Tibial nerve (tissue), 4 donors: ENCODE measurements at regions not wholly inside any gene's neighbourhood (a gene's known extent, or its start where the extent isn't known, plus 50 kb on each side); places are given as distances from the start of the nearest gene placed in this dataset.
"Not testable (repeated sequence)": the region's sequence is repeated elsewhere in the genome, so short reads cannot be mapped to it uniquely, and the experiment has no call there.

Experiments
- DNase-seq, 2 donors: peaks; one replicate each; pipeline ENCODE4 v3.0.0-alpha.2; 2019; ENCODE audit warnings: low spot score in 2 of 2
- H3K27ac ChIP-seq, 4 donors: fragments of 200-600 bp; sonication (generic) in 3 of 4; one replicate each; pipeline ENCODE4 v1.5.1; 2017 to 2019; ENCODE audit warnings: mild to moderate bottlenecking in 1 of 4
- H3K27me3 ChIP-seq, 2 donors: fragments of 200-600 bp; sonication (generic) in 1 of 2; one replicate each; pipeline versions ENCODE4 v1.5.1 to v1.6.0; 2017 to 2019
- H3K36me3 ChIP-seq, 3 donors: fragments of 200-600 bp; sonication (generic); one replicate each; pipeline ENCODE4 v1.5.1; 2018 to 2019
- H3K4me1 ChIP-seq, 4 donors: fragments of 200-600 bp; sonication (generic) in 3 of 4; one replicate each; pipeline ENCODE4 v1.5.1; 2017 to 2019
- H3K4me3 ChIP-seq, 4 donors: fragments of 200-600 bp; sonication (generic) in 3 of 4; one replicate each; pipeline ENCODE4 v1.5.1; 2017 to 2019; ENCODE audit warnings: mild to moderate bottlenecking in 1 of 4, moderate library complexity in 1 of 4
- H3K9me3 ChIP-seq, 4 donors: fragments of 200-600 bp; sonication (generic) in 3 of 4; one replicate each; pipeline ENCODE4 v1.5.1; 2017 to 2019
- EP300 ChIP-seq, 2 donors: sonication (generic); formaldehyde crosslinking; IDR thresholded peaks; one replicate each; pipeline ENCODE4 v1.6.1; 2017; ENCODE audit warnings: antibody characterized with exemption in 2 of 2, mild to moderate bottlenecking in 1 of 2
- POLR2A ChIP-seq, 2 donors: fragments of 450-650 bp; IDR thresholded peaks; one replicate each; pipeline ENCODE4 v1.6.1; 2017; ENCODE audit warnings: antibody characterized with exemption in 2 of 2, mild to moderate bottlenecking in 2 of 2, moderate library complexity in 2 of 2
- WGBS, 2 donors: methylation state at CpG; one replicate each; pipeline ENCODE4 v1.1.5; 2018; 5-methylcytosine and 5-hydroxymethylcytosine counted together
- TF ChIP-seq, protein P1 (sequence below), 5 experiments: fragments of 200-600 bp in 3 of 5; fragments of 450-650 bp in 2 of 5; sonication (generic) in 3 of 5; IDR thresholded peaks; one replicate each; pipeline ENCODE4 v1.5.1; 2016 to 2019; ENCODE audit warnings: antibody characterized with exemption in 5 of 5, mild to moderate bottlenecking in 3 of 5, moderate library complexity in 2 of 5

DNA sequence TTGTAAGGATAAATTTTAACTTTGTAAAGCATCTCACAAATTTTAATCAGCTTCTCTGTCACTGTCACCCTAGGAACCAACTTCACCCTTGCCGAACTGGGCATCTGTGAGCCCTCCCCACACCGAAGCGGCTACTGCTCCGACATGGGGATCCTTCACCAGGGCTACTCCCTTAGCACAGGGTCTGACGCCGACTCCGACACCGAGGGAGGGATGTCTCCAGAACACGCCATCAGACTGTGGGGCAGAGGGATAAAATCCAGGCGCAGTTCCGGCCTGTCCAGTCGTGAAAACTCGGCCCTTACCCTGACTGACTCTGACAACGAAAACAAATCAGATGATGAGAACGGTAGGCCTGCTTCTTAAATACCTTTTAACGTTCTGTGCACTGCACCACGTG, 916.3 kb upstream of the WWC1 start:
- H3K36me3 ChIP-seq: no peaks in the 10 kb centered on the region
- H3K27me3 ChIP-seq: no peaks in the 10 kb centered on the region
- H3K4me3 ChIP-seq: no peak overlapping the region
- TF ChIP-seq, protein P1, sequence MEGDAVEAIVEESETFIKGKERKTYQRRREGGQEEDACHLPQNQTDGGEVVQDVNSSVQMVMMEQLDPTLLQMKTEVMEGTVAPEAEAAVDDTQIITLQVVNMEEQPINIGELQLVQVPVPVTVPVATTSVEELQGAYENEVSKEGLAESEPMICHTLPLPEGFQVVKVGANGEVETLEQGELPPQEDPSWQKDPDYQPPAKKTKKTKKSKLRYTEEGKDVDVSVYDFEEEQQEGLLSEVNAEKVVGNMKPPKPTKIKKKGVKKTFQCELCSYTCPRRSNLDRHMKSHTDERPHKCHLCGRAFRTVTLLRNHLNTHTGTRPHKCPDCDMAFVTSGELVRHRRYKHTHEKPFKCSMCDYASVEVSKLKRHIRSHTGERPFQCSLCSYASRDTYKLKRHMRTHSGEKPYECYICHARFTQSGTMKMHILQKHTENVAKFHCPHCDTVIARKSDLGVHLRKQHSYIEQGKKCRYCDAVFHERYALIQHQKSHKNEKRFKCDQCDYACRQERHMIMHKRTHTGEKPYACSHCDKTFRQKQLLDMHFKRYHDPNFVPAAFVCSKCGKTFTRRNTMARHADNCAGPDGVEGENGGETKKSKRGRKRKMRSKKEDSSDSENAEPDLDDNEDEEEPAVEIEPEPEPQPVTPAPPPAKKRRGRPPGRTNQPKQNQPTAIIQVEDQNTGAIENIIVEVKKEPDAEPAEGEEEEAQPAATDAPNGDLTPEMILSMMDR (IDR thresholded peaks at IDR 0.05): no peak
- TF ChIP-seq EP300 (IDR thresholded peaks at IDR 0.05) (no peak), POLR2A (IDR thresholded peaks at IDR 0.05) (no peak)
- no peak overlapping the region for H3K27ac ChIP-seq
- no peak for DNase-seq
- no peaks in the 10 kb centered on the region for H3K9me3 ChIP-seq
- no peaks in the 10 kb centered on the region for H3K4me1 ChIP-seq
- WGBS, 2 donors: 83 to 87% methylated on average over 17 of the region's 17 CpGs

DNA sequence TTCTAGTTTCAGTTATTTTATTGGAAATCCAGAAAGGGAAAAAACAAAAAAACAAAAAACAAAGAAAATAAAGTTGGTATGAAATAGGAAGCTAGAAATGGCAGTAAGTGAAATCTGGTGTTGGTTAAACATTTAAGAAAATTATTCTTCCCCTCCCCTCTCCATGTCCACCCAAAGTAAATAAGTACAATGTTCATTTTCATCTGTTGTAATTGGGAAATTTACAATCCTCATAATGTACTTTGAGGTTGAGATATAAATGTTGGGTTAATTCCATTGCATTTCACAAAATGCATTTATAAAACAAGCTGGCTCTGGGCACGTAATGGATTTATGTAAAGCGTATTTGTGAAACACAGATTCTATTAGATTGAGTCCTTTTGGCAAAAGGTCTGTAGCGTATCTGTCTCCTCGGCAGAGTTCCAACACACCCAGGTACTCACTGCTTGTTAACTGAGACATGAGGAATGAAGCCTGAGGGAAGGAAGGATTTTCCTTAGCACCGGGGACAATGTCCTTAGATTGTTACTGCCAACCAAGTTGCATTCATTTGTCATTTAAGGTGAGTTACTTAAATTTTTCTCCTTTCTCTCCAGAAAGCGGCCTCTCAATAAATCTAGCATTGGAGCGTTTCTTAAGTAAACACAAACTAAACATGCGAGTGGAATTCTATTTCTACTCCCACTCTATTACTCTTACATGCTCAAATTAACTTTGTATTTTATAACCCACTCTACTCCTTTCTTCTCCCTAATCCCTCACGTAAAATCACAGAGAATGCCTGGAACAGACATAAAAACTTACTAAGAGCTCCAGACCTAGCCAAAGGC, 912.3 kb upstream of the WWC1 start:
- Histone ChIP-seq H3K4me3 (no peak overlapping the region), H3K4me1 (no peaks in the 10 kb centered on the region), H3K27me3 (no peaks in the 10 kb centered on the region), H3K9me3 (no peaks in the 10 kb centered on the region), H3K36me3 (no peaks in the 10 kb centered on the region), H3K27ac (no peak overlapping the region)
- WGBS, 2 donors: 60 to 68% methylated on average over 9 of the region's 9 CpGs
- TF ChIP-seq EP300 (IDR thresholded peaks at IDR 0.05) (no peak), POLR2A (IDR thresholded peaks at IDR 0.05) (no peak)
- TF ChIP-seq, protein P1 (IDR thresholded peaks at IDR 0.05): no peak
- no peak for DNase-seq

DNA sequence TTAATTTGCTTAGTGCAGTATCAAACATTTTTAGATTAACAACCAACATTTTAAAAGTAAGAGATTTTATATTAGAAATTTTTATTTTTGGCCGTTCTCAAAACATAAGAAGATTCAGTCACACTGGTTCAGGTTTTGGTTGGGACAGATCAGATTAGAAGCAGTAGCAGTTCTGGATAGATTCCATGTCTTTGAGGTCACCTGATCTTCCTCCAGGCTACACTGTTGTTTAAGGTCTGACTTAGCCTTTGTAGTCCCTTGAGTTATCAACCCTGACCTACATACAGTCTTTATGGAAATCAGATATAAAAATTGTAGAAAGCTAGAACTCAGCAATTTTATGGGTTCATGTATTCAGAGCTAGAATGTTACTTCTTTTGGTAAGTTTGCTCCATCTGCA, 910.0 kb upstream of the WWC1 start:
- TF ChIP-seq, protein P1 (IDR thresholded peaks at IDR 0.05): no peak
- no peak for TF ChIP-seq POLR2A (IDR thresholded peaks at IDR 0.05)
- no peak for TF ChIP-seq EP300 (IDR thresholded peaks at IDR 0.05)
- WGBS, 2 donors: 88 to 95% methylated on average over 1 of the region's 1 CpG
- no peak for DNase-seq
- Histone ChIP-seq H3K4me3 (no peak overlapping the region), H3K27ac (no peak overlapping the region), H3K27me3 (no peaks in the 10 kb centered on the region), H3K9me3 (no peaks in the 10 kb centered on the region), H3K4me1 (no peaks in the 10 kb centered on the region), H3K36me3 (no peaks in the 10 kb centered on the region)

DNA sequence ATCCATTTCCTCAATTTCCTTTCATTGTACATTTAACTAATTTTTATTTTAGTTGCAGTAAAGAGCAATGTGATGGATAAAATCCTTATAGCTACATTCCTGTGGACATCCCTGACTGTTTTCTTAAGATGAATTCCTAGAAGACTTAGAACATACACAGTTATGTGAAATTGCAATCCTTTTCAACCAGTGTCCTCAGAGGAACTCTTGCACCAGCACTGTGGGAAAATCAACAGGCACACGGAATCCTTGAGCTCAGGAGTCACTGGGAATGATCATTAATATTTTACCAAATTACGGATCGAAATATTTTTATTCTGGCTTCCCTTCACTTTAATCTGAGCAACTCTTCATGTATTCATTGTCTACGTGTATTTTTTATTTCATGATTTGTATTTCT, 901.9 kb upstream of the WWC1 start:
- Histone ChIP-seq H3K9me3 (no peaks in the 10 kb centered on the region), H3K27me3 (no peaks in the 10 kb centered on the region), H3K36me3 (no peaks in the 10 kb centered on the region), H3K27ac (no peak overlapping the region), H3K4me1 (no peaks in the 10 kb centered on the region), H3K4me3 (no peak overlapping the region)
- WGBS, 2 donors: 55 to 86% methylated on average over 4 of the region's 4 CpGs
- TF ChIP-seq POLR2A (IDR thresholded peaks at IDR 0.05) (no peak), EP300 (IDR thresholded peaks at IDR 0.05) (no peak)
- TF ChIP-seq, protein P1 (IDR thresholded peaks at IDR 0.05): no peak
- DNase-seq: no peak

DNA sequence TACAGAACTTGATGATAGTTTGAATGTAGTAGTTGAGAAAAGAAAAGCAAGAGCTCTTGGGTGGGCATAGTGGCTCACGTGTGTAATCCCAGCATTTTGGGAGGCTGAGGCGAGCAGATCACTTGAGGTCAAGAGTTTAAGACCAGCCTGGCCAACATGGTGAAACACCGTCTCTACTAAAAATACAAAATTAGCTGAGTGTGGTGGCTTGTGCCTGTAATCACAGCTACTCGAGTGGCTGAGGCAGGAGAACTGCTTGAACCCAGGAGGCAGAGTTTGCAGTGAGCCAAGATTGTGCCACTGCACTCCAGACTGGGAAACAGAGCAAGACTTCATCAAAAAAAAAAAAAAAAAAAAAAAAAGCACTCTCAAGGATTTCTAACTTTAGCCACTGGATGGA, 900.2 kb upstream of the WWC1 start:
- DNase-seq, H3K27ac ChIP-seq, H3K36me3 ChIP-seq, H3K4me3 ChIP-seq, H3K4me1 ChIP-seq, H3K27me3 ChIP-seq, H3K9me3 ChIP-seq: not testable (repeated sequence)
- WGBS, 2 donors: 77 to 85% methylated on average over 4 of the region's 4 CpGs
